Renal cortex interstitium (tissue), 11 donors: ENCODE measurements at regions not wholly inside any gene's neighbourhood (a gene's known extent, or its start where the extent isn't known, plus 50 kb on each side); places are given as distances from the start of the nearest gene placed in this dataset.

Source experiments
- DNase-seq, 11 donors: peaks; one replicate each; pipeline ENCODE4 v3.0.0-alpha.2; 2013; ENCODE audit warnings: low read depth in 9 of 11, low spot score in 4 of 11; ENCODE audit errors: extremely low read depth in 1 of 11

DNA sequence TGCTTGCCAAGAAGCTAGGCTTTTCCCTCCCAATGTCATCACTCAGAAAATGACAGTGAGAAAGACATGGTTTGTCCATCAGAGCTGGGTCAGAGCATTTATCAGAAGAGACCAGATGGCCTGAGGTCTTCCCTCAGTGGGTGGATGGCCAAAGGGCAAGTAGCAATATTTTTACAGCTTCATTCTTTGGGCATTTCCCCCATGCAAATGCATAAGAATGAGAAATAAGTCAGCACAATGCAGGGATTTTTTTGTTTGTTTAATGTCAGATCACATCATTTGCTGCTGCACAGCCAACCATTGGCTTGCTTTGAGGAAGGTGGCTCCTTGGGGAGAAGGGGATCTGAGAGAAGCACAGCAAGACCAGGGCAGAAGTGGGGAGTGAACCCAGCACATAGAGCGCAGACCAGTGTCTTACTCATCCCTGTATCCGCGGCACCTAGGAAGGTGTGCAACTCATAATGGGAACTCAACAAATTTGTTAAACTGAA is 209.6 kb downstream of the SEMA6A start:
- DNase-seq: no peak

DNA sequence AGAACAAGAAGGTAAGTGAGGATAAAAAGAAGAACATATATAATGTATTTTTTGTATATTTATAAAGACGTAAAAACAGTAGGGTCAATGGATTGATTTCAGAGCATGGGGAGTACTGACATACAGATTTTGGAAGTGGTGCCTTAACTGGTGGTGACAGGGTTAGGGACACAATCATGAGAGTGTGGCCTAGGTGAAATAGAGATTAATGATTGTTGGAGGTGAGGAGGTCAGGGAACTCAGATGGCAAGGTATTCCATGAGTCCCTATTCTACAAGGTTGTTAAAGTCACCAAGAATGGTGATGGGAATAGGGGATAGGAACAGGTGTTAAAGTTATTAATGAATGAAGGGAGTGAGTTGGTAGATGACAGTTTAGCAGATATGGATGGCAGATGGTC is 210.8 kb downstream of the SEMA6A start:
- no peak for DNase-seq

DNA sequence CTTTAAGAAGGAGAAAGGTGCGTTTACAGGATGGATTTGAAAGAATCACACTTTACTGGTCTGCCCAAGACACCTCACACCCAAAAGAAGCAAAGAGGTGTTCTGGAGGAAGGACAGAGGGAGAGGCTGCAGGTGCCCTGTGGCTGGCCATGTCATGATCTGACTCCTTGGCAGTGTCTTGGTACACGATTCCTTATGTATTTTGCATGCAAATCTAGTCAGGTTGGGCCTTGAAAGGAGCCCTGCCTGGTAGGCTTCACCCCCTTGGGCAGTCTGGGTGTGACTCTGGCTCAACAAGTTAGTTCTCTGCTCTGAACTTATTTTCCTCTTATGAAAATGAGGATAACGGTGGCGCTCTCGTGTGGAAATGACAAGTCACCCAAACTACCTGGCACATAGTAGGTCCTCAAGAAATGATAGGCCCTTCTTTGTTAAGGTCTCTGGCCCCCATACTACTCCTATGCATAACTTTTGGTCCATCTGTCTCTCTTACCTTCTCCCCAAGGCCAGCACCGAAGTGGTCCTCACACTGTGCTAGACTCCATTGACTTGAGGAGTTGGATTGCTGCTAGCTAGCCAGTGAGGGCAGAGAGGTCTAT is 212.5 kb downstream of the SEMA6A start:
- DNase-seq: no peak

- peak in 6 of 11 donors; percentile 26 to 58 (median 44) for DNase-seq
These were observed 213.3 kb downstream of the SEMA6A start for GRCh38 chr5:116361171-116361967.

GRCh38 chr5:116360008-116360853 is 214.4 kb downstream of the SEMA6A start:
- no peak for DNase-seq

- DNase-seq: no peak
These were observed 215.0 kb downstream of the SEMA6A start for GRCh38 chr5:116359592-116359991.

GRCh38 chr5:116358911-116359418 is 215.7 kb downstream of the SEMA6A start:
- no peak for DNase-seq

DNA sequence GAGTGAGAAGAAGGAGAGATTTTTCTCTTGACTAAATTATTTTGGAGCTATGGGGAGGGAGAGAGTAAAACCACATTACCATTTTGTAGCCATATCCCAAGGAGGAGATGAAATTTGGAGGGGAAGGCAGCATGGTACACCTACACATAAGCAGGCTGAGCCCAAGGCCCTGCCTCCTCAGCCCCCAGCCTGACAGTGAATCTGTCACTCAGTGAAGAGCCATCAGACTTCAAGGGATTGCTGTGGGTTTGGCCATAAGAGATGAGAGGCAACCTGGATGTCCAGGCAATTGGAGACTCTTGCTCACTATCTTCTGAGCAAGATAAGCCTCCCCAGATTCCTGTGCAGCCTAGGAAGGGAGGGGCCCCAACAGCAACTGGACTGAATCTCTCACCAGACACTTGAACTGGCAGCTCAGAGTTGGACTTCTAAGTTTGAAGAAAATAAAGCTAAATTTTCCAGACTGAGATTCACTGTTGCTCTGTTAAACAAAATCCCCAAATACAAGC is 216.6 kb downstream of the SEMA6A start:
- DNase-seq: no peak

DNA sequence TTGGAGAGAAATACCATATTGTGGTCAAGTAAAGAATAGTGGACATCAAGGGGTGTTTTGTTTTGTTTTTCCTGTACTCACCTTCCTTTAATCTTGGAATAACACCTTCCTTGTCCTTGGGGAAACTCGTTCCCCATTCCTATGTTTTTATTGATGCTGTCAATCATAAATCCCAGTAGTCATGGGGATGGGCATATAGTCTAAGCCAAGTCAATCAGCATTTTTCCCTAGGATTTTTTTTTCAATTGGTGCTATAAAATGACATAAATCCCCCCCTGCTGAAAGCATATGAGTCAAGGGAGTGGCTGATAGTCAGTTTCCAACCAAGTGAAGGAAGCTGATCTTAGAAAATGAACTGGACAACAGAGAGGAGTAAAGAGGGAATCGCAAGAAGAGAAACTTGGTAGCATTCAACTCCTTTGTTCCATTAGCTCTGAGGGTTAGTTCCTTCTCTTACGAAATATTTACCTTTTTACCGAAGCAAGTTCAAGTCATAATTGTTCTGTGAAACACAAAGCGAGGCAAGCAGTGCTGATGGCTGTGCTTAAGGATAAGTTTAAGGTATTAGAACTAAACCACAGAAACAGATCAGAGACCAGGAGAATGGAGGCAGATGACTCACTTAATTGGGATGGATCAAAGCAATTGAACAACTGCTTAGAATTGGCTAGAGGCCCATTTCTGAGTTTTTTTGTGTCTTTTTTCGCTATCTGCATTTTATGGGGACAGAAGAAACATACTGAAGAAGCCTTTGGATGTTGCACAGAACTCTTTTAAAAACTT is 218.6 kb downstream of the SEMA6A start:
- no peak for DNase-seq

- DNase-seq: no peak
These were observed 219.9 kb downstream of the SEMA6A start for GRCh38 chr5:116354699-116355098.

DNA sequence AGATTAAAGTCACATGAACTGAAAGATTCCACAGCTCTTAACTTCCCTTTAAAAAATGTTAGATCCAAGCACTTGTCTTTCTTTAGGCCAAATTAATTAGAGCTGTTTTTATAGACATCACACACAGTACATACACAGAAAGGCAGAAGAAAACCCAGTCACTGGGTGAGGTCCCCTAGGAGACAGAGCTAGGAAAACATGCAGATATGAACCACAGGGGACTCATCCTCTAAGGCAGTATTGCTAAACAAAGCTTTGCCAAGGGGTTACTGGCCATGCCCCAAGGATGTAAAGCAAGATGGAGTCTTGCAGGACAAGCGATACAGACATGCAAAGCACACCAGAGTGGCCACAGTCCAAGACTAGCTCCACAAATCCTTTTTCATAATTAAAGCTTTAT is 227.0 kb downstream of the SEMA6A start:
- DNase-seq: no peak

DNA sequence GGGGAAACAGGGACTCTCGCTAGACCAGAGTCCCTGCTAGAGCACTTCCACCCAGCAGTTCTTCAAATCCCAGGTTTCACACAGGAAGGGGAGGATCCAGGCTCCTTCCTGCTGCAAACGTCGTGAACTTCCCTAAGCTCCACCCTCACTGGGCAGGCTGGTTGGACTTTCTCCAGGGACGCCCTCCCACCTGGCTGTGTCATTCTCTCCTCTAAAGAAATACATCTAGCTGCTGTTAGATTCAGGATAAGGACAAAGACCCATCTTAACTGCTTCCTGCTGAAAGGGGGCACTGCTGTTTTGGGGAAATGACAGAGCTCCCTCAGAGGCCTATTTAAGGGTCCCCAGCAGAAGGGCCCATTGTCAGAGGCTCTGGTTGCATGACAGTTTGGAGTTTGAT is 230.7 kb downstream of the SEMA6A start:
- DNase-seq: no peak
